NT2/D1 (cell line): ENCODE measurements at regions not wholly inside any gene's neighbourhood (a gene's known extent, or its start where the extent isn't known, plus 50 kb on each side); places are given as distances from the start of the nearest gene placed in this dataset.

Source experiments
- SUZ12 ChIP-seq: IDR thresholded peaks from 2 replicates; pipeline ENCODE4 v1.6.1; 2011; ENCODE audit not compliant: insufficient read length, insufficient read depth; ENCODE audit errors: extremely low read depth
- YY1 ChIP-seq: IDR thresholded peaks from 2 replicates; pipeline ENCODE4 v1.6.1; 2011; ENCODE audit not compliant: insufficient read length, insufficient read depth

DNA sequence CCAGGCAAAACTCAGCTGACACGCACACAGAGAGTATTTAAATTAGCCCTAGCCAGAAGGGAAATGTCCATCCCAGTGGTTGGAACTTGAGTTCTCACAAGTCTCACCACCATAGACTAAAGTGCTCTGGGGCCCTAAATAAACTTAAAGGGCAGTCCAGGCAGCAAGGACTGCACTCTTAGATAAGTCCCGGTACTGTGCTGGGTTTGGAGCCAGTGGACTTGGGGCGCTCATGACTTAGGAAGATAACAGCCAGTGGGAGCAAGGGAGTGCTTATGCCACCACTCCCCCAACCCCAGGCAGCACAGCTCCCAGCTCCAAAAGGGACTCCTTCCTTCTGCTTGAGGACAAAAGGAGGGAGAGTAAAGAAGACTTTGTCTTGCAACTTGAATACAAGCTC lies 319.5 kb upstream of the GPR149 start:
- TF ChIP-seq YY1 (no peak), SUZ12 (no peak)
